NCI-H510A treated with DMSO at 0.1 percent for 48 hours (cell line): ENCODE measurements at regions not wholly inside any gene's neighbourhood (a gene's known extent, or its start where the extent isn't known, plus 50 kb on each side); places are given as distances from the start of the nearest gene placed in this dataset.
"Not testable (repeated sequence)": the region's sequence is repeated elsewhere in the genome, so short reads cannot be mapped to it uniquely, and the experiment has no call there.

Experiments used
- DNase-seq: peaks from one replicate; lab custom pipeline; 2025; lab: John Stamatoyannopoulos, UW

- DNase-seq: no peak
Observed at GRCh38 chr7:52592698-52593097, 442.7 kb upstream of the POM121L12 start.

GRCh38 chr7:52586704-52587103 is 448.7 kb upstream of the POM121L12 start:
- DNase-seq: no peak

DNA sequence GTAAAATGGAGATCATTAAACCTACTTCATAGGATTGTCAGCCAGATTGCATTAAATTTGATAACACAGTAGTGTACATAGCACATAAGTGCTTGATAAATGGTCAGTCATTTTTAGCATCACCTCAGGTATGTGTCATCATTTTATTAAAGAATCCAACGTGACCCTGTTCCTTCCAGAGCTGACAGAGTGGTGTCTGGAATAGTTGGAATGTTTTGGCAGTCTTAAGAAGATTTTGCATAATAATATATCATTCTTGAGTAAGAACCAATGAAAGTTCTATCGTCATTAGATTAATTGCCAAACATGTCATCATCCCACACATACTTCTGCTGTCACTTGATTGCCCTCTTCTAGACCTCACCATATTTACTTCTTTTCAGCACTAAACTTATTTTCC is 451.4 kb upstream of the POM121L12 start:
- no peak for DNase-seq

GRCh38 chr7:52573141-52573540 is 462.3 kb upstream of the POM121L12 start:
- DNase-seq: not testable (repeated sequence)

GRCh38 chr7:52571026-52571425 is 464.4 kb upstream of the POM121L12 start:
- DNase-seq: no peak

- DNase-seq: no peak
Observed at GRCh38 chr7:52569151-52569550, 466.3 kb upstream of the POM121L12 start.

GRCh38 chr7:52565974-52566373 is 469.5 kb upstream of the POM121L12 start:
- no peak for DNase-seq

DNA sequence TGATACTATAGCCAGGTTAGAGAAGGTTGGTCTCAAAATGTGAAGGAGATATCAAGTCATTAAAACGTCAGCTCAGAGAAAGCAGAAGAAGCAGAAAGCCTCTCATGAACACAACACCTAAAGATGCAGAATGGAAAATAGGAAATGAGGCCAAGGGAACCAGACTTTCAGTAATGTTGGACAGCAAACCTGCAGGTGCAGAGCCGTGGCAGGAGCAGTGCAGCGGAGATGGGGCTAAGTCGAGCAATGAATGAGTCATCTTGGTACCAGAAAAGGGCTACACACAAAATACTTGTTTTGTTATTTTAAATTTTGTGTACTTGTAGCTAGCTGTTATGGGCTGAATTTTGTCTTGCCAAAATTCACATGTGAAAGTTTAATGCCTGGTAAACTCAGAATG is 479.6 kb upstream of the POM121L12 start:
- no peak for DNase-seq

DNA sequence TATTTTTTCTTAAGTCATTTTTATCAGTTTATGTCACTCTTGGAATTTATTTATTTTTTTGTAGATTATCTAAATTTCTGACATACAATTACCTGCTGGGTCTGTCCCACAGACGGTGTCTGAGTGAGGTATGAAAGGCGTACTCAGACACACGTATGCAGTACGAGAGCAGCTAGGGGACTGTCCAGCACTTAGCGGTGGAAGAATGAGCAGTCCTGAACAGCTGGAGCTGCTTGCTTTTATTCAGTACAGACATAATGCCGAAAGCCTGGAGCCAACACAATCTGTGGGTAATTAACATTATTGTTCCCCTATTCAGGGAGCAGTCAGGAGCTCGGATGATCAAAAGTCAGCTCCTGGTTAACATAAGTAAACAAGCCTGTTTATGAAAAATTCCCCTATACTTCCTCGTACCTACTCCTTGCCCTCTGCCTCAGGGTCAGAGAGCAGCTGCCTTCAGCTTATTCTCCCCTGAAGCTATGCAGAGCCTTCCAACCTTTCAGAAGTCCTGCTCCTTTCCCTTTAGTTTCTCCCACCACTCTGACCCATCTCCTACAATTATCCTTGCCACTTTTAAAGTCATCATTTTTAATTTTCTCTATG is 488.0 kb upstream of the POM121L12 start:
- DNase-seq: no peak

DNA sequence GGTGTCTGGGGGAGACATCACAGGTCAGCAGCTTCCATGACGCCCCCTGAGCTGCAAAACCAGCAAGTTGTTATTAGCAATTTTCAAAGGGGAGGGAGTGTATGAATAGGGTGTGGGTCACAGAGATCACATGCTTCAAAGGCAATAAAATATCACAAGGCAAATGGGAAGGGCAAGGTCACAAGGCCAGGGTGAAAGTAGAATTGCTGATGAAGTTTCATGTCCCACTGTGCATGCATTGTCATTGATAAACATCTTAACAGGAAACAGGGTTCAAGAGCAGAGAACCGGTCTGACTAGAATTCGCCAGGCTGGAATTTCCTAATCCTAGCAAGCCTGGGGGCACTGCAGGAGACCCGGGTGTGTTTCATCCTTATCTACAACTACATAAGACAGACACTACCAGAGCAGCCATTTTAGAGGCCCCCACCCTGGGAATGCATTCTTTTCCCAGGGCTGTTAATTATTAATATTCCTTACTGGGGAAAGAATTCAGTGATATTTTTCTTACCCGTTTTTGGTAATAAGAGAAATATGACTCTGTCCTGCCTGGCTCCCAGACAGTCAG is 494.2 kb upstream of the POM121L12 start:
- not testable (repeated sequence) for DNase-seq

- no peak for DNase-seq
Observed at GRCh38 chr7:52540041-52540440, 495.4 kb upstream of the POM121L12 start.

DNA sequence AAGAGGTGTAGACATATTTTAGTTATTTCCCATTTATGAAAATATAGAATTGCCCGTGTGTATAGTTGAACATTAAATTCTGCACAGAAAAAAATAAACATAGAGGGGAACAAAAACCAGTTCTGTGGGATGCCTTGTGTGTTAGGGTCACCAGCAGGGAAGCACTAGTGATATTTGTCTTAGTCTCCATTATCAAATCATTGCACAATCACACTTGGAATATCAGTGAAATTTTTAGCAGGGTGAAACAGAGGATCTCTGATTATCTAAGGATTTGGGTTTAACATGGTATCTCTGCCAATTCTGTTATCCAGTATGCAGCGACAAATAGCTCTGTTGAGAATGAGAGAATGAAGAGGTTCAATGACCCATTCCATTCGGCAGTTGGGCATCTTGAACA is 496.0 kb upstream of the POM121L12 start:
- DNase-seq: no peak

GRCh38 chr7:52537051-52537450 is 498.4 kb upstream of the POM121L12 start:
- no peak for DNase-seq

DNA sequence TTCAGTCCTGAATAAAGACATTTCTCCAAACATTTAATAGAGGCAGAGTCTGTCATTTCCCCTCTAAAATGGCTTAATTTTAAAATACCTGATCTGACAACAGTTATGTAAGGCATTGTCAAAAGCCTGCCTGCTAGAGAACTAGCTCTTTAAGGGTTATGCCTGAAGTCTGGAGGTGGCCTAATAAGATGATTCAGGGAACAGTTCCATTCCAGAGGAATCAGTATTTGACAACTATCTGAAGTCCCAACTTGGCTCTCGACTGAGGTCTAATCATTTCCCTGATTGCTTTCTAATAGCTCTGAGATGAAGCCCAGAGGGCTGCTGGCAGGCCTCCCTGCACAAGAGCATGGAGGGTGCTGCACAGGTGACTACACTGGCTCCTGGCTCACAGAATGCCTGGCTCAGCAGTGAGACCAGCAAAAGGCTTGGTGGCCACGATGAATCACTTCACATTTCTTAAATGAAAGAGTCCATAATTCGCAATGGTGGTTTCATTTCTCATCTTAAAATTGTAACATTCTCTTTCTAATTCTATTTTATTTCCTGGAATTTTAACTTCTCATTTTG is 509.6 kb upstream of the POM121L12 start:
- no peak for DNase-seq

DNA sequence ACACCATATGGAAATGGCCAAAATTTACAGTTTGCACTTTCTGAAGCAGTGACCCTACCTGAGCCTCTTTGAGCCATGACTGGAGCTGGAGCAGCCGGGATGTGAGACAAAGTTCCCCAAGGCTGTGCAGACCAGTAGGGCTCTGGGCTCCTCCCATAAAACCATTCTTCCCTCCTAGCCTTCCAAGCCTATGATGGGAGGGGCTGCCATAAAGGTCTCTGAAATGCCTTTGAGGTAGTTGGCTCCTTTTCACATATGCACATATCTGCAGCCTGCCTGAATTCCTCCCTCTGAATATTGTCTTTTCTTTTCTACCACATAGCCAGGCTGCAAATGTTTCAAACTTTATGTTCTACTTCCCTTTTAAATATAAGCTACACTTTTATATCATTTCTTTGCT is 516.6 kb upstream of the POM121L12 start:
- DNase-seq: no peak

DNA sequence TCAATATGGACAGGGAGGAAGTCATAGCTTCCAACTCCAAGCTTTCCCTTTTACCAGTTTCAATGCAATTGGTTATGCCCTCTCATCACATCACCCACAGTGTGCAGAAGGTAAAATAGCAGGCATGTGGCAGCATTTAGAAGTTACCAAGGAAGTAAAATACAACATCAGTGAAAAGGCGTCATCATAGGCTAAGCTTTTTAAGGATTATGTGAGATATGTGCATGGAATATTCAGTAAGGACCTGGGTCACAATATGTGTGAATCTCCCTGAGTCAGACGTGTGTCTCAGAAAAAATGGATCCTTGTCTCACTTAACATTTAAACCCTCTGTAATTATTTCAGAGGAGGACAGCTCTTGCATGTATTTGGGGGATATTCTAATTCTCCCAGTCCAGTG is 522.8 kb upstream of the POM121L12 start:
- no peak for DNase-seq

GRCh38 chr7:52507546-52508255 is 527.7 kb upstream of the POM121L12 start:
- no peak for DNase-seq

DNA sequence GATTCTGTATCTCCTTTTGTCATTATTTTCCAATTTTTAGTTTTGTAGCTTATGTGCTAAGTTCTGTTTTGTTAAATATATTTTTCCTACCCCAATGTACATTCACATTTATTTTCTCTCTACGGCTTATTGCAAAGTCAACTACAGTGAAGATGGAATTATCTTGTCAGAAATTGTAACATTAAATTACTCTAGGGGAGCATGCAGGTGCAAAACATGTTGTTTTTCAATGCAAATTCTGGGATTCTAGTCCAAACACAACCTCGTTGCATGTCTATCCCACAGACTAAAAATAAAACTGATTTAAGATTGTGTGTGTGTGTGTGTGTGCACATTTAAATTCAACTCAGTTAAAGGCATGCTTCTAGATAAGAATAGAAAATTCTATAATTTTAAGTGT is 529.1 kb upstream of the POM121L12 start:
- no peak for DNase-seq

DNA sequence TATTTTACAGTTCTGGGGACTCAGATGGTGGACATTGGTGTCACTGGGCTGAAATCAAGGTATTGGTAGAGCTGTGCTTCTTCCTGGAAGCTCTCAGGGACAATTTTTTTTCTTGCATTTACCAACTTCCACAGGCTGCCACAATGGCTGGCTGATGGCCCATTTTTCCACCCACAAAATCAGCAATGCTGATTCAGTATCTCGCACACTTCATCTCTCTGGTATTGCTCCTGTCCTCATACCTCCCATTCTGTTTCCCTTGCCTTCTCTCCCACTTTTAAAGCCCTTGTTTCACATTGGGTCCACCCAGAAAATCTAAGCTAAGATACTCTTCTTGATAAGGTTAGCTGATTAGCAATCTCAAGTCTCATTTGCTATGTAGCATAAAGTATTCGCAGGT is 530.9 kb upstream of the POM121L12 start:
- no peak for DNase-seq

- no peak for DNase-seq
Observed at GRCh38 chr7:52502281-52502680, 533.2 kb upstream of the POM121L12 start.

DNA sequence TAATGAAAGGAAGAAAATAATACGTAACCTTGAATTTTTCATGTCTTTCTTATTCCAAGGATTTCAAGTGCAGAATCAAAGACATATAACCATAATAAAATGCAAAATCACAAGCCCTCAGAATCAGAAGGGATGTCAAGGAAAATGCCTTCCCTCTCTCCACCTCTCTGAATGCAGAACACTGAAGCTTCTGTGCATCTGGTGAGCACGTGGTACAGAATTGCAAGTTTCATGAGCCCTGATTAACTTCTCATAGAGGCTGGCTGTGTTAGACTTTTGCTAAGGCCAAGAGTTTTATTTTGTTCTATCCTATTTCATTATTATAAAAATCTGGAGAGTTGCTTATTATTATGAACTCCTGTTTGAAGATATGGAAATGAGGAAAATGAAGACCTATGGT is 533.7 kb upstream of the POM121L12 start:
- no peak for DNase-seq

DNA sequence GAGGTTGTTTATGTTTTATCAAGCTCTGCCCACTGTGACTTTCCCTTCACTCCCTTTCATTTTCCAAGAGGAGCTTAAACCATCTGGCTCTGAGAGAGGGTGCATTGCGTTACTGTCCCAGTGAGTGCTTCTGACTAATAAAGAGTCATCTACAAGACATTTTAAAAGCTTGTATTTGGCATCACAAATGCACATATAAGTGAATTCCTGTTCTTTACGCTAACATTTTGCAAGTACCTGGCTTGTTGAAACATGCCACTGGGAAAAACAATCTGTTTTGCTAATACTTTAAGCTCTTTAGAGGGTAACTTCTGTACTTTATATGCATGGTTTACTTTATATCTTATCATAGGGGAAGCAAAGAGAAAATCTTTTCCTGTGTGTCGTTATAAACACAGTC is 534.6 kb upstream of the POM121L12 start:
- no peak for DNase-seq

- DNase-seq: no peak
Observed at GRCh38 chr7:52498366-52498765, 537.1 kb upstream of the POM121L12 start.
